ENCODE measurements at regions not wholly inside any gene's neighbourhood (a gene's known extent, or its start where the extent isn't known, plus 50 kb on each side); places are given as distances from the start of the nearest gene placed in this dataset.

GRCh38 chr11:79939111-79939510 lies 498.3 kb upstream of the TENM4 start:
- Histone ChIP-seq H3K4me1 (ENCODE audit: insufficient read depth, low read length) (no peaks in the 10 kb centered on the region), H3K36me3 (ENCODE audit: insufficient read depth, low read length) (no peaks in the 10 kb centered on the region), H3K27ac (ENCODE audit: low read depth, low read length) (no peak overlapping the region), H3K9me3 (ENCODE audit: control insufficient read depth in 1 of 2, low read length in 2 of 2) (no peaks in the 10 kb centered on the region), H3K27me3 (ENCODE audit: insufficient read depth, low read length) (no peaks in the 10 kb centered on the region), H3K4me3 (ENCODE audit: low read length in 2 of 2) (no peak overlapping the region)
- Mint-ChIP-seq H3K27me3 (no peaks in the 10 kb centered on the region), H3K36me3 (no peaks in the 10 kb centered on the region), H3K27ac (no peak overlapping the region), H3K9me3 (peaks cover 0 to 9% (median 3%) of the 10 kb centered on the region in 8 donors), H3K4me3 (no peak overlapping the region), H3K4me1 (no peaks in the 10 kb centered on the region)
- ChIA-PET CTCF (ENCODE audit: partially characterized antibody) (interaction anchor here (1.0 kb wide), 1 partner anchor 19 kb away, joined by 3 read pairs; no protein-coding TSS in a partner anchor), POLR2A (ENCODE audit: partially characterized antibody) (no interaction called here)
- DNase-seq, result no peak
- intact Hi-C loops (cut with micrococcal nuclease), result no loop called here

GRCh38 chr11:79937676-79938334 lies 497.0 kb upstream of the TENM4 start:
- Mint-ChIP-seq H3K4me1 (no peaks in the 10 kb centered on the region), H3K9me3 (peaks cover 0 to 9% (median 5%) of the 10 kb centered on the region in 8 donors), H3K27ac (no peak overlapping the region), H3K4me3 (no peak overlapping the region), H3K36me3 (no peaks in the 10 kb centered on the region), H3K27me3 (no peaks in the 10 kb centered on the region)
- no peak overlapping the region for H3K4me3 ChIP-seq (ENCODE audit: low read length in 2 of 2)
- no peaks in the 10 kb centered on the region for H3K4me1 ChIP-seq (ENCODE audit: insufficient read depth, low read length)
- no peaks in the 10 kb centered on the region for H3K27me3 ChIP-seq (ENCODE audit: insufficient read depth, low read length)
- POLR2A ChIA-PET (ENCODE audit: partially characterized antibody), result no interaction called here
- H3K36me3 ChIP-seq (ENCODE audit: insufficient read depth, low read length), result no peaks in the 10 kb centered on the region
- intact Hi-C loops (cut with micrococcal nuclease), result no loop called here
- no peak for DNase-seq
- no peaks in the 10 kb centered on the region for H3K9me3 ChIP-seq (ENCODE audit: control insufficient read depth in 1 of 2, low read length in 2 of 2)
- CTCF ChIA-PET (ENCODE audit: partially characterized antibody), result no interaction called here
- no peak overlapping the region for H3K27ac ChIP-seq (ENCODE audit: low read depth, low read length)

- Histone ChIP-seq H3K36me3 (ENCODE audit: insufficient read depth, low read length) (no peaks in the 10 kb centered on the region), H3K4me1 (ENCODE audit: insufficient read depth, low read length) (no peaks in the 10 kb centered on the region), H3K9me3 (ENCODE audit: control insufficient read depth in 1 of 2, low read length in 2 of 2) (no peaks in the 10 kb centered on the region), H3K27ac (ENCODE audit: low read depth, low read length) (no peak overlapping the region), H3K27me3 (ENCODE audit: insufficient read depth, low read length) (no peaks in the 10 kb centered on the region), H3K4me3 (ENCODE audit: low read length in 2 of 2) (no peak overlapping the region)
- no peak overlapping the region for H3K27ac Mint-ChIP-seq
- no peaks in the 10 kb centered on the region for H3K4me1 Mint-ChIP-seq
- CTCF ChIA-PET (ENCODE audit: partially characterized antibody), result no interaction called here
- no peak for DNase-seq
- no peak overlapping the region for H3K4me3 Mint-ChIP-seq
- H3K36me3 Mint-ChIP-seq, result no peaks in the 10 kb centered on the region
- intact Hi-C loops (cut with micrococcal nuclease), result no loop called here
- POLR2A ChIA-PET (ENCODE audit: partially characterized antibody), result no interaction called here
- H3K9me3 Mint-ChIP-seq, result peaks cover 0 to 8% (median 4%) of the 10 kb centered on the region in 8 donors
- H3K27me3 Mint-ChIP-seq, result no peaks in the 10 kb centered on the region
These were observed 491.8 kb upstream of the TENM4 start for GRCh38 chr11:79932612-79933011.

- CTCF ChIA-PET (ENCODE audit: partially characterized antibody), result no interaction called here
- Histone ChIP-seq H3K36me3 (ENCODE audit: insufficient read depth, low read length) (no peaks in the 10 kb centered on the region), H3K4me3 (ENCODE audit: low read length in 2 of 2) (no peak overlapping the region), H3K27ac (ENCODE audit: low read depth, low read length) (no peak overlapping the region), H3K27me3 (ENCODE audit: insufficient read depth, low read length) (no peaks in the 10 kb centered on the region), H3K4me1 (ENCODE audit: insufficient read depth, low read length) (no peaks in the 10 kb centered on the region), H3K9me3 (ENCODE audit: control insufficient read depth in 1 of 2, low read length in 2 of 2) (no peaks in the 10 kb centered on the region)
- H3K36me3 Mint-ChIP-seq, result no peaks in the 10 kb centered on the region
- DNase-seq, result no peak
- peaks cover 0 to 8% (median 4%) of the 10 kb centered on the region in 8 donors for H3K9me3 Mint-ChIP-seq
- no peaks in the 10 kb centered on the region for H3K4me1 Mint-ChIP-seq
- intact Hi-C loops (cut with micrococcal nuclease), result no loop called here
- H3K4me3 Mint-ChIP-seq, result no peak overlapping the region
- no peaks in the 10 kb centered on the region for H3K27me3 Mint-ChIP-seq
- POLR2A ChIA-PET (ENCODE audit: partially characterized antibody), result no interaction called here
- H3K27ac Mint-ChIP-seq, result no peak overlapping the region
These were observed 490.9 kb upstream of the TENM4 start for GRCh38 chr11:79931692-79932091.

- H3K36me3 ChIP-seq (ENCODE audit: insufficient read depth, low read length), result no peaks in the 10 kb centered on the region
- ChIA-PET CTCF (ENCODE audit: partially characterized antibody) (interaction anchor here (0.6 kb wide), 1 partner anchor 836 kb away, joined by 3 read pairs; no protein-coding TSS in a partner anchor), POLR2A (ENCODE audit: partially characterized antibody) (no interaction called here)
- H3K27ac Mint-ChIP-seq, result no peak overlapping the region
- no peak for DNase-seq
- intact Hi-C loops (cut with micrococcal nuclease), result loop anchor here (10.0 kb wide), 1 partner anchor 58 kb away; no protein-coding TSS in a partner anchor
- no peaks in the 10 kb centered on the region for H3K4me1 Mint-ChIP-seq
- H3K27me3 Mint-ChIP-seq, result no peaks in the 10 kb centered on the region
- no peaks in the 10 kb centered on the region for H3K27me3 ChIP-seq (ENCODE audit: insufficient read depth, low read length)
- no peaks in the 10 kb centered on the region for H3K9me3 ChIP-seq (ENCODE audit: control insufficient read depth in 1 of 2, low read length in 2 of 2)
- H3K9me3 Mint-ChIP-seq, result peaks cover 0 to 10% (median 5%) of the 10 kb centered on the region in 8 donors
- H3K4me3 Mint-ChIP-seq, result no peak overlapping the region
- no peak overlapping the region for H3K4me3 ChIP-seq (ENCODE audit: low read length in 2 of 2)
- H3K4me1 ChIP-seq (ENCODE audit: insufficient read depth, low read length), result no peaks in the 10 kb centered on the region
- no peaks in the 10 kb centered on the region for H3K36me3 Mint-ChIP-seq
- no peak overlapping the region for H3K27ac ChIP-seq (ENCODE audit: low read depth, low read length)
These were observed 485.9 kb upstream of the TENM4 start for GRCh38 chr11:79926707-79927106.

- H3K9me3 ChIP-seq (ENCODE audit: control insufficient read depth in 1 of 2, low read length in 2 of 2), result no peaks in the 10 kb centered on the region
- ChIA-PET CTCF (ENCODE audit: partially characterized antibody) (no interaction called here), POLR2A (ENCODE audit: partially characterized antibody) (no interaction called here)
- no peak overlapping the region for H3K4me3 Mint-ChIP-seq
- intact Hi-C loops (cut with micrococcal nuclease), result loop anchor here (10.0 kb wide), 1 partner anchor 59 kb away; no protein-coding TSS in a partner anchor
- no peak overlapping the region for H3K27ac ChIP-seq (ENCODE audit: low read depth, low read length)
- H3K4me1 Mint-ChIP-seq, result no peaks in the 10 kb centered on the region
- no peak overlapping the region for H3K4me3 ChIP-seq (ENCODE audit: low read length in 2 of 2)
- H3K27me3 Mint-ChIP-seq, result no peaks in the 10 kb centered on the region
- H3K36me3 Mint-ChIP-seq, result no peaks in the 10 kb centered on the region
- no peak overlapping the region for H3K27ac Mint-ChIP-seq
- H3K4me1 ChIP-seq (ENCODE audit: insufficient read depth, low read length), result no peaks in the 10 kb centered on the region
- no peaks in the 10 kb centered on the region for H3K36me3 ChIP-seq (ENCODE audit: insufficient read depth, low read length)
- H3K9me3 Mint-ChIP-seq, result peaks cover 0 to 9% (median 6%) of the 10 kb centered on the region in 8 donors
- no peaks in the 10 kb centered on the region for H3K27me3 ChIP-seq (ENCODE audit: insufficient read depth, low read length)
- DNase-seq, result no peak
These were observed 484.7 kb upstream of the TENM4 start for GRCh38 chr11:79925570-79925969.

- CTCF ChIA-PET (ENCODE audit: partially characterized antibody), result no interaction called here
- H3K27ac Mint-ChIP-seq, result no peak overlapping the region
- no peaks in the 10 kb centered on the region for H3K27me3 Mint-ChIP-seq
- H3K27me3 ChIP-seq (ENCODE audit: insufficient read depth, low read length), result no peaks in the 10 kb centered on the region
- no peaks in the 10 kb centered on the region for H3K4me1 Mint-ChIP-seq
- H3K4me3 Mint-ChIP-seq, result no peak overlapping the region
- intact Hi-C loops (cut with micrococcal nuclease), result loop anchor here (10.0 kb wide), 1 partner anchor 62 kb away; no protein-coding TSS in a partner anchor
- peaks cover 2 to 7% (median 5%) of the 10 kb centered on the region in 8 donors for H3K9me3 Mint-ChIP-seq
- H3K36me3 ChIP-seq (ENCODE audit: insufficient read depth, low read length), result no peaks in the 10 kb centered on the region
- POLR2A ChIA-PET (ENCODE audit: partially characterized antibody), result no interaction called here
- H3K4me1 ChIP-seq (ENCODE audit: insufficient read depth, low read length), result no peaks in the 10 kb centered on the region
- H3K36me3 Mint-ChIP-seq, result no peaks in the 10 kb centered on the region
- no peak for DNase-seq
- no peaks in the 10 kb centered on the region for H3K9me3 ChIP-seq (ENCODE audit: control insufficient read depth in 1 of 2, low read length in 2 of 2)
- H3K27ac ChIP-seq (ENCODE audit: low read depth, low read length), result no peak overlapping the region
- H3K4me3 ChIP-seq (ENCODE audit: low read length in 2 of 2), result no peak overlapping the region
These were observed 481.8 kb upstream of the TENM4 start for GRCh38 chr11:79922641-79923040.

Measured in CD4-positive, alpha-beta memory T cell (primary cell).